Uterus (tissue), 3 donors: ENCODE measurements at regions not wholly inside any gene's neighbourhood (a gene's known extent, or its start where the extent isn't known, plus 50 kb on each side); places are given as distances from the start of the nearest gene placed in this dataset.

ENCODE experiments used
- DNase-seq, 2 donors: peaks; one replicate each; pipeline ENCODE4 v3.0.0-alpha.2; 2019 to 2020
- H3K27ac ChIP-seq, 2 donors: fragments of 200-600 bp; sonication (generic); 1 replicate in 1 of 2; 2 replicates in 1 of 2; pipeline ENCODE4 v1.5.1; 2016 to 2018
- H3K27me3 ChIP-seq, 2 donors: fragments of 200-600 bp; sonication (generic); one replicate each; pipeline ENCODE4 v1.5.1; 2018 to 2019; ENCODE audit warnings: control low read depth in 1 of 2
- H3K36me3 ChIP-seq, 2 donors: fragments of 200-600 bp; sonication (generic); one replicate each; pipeline ENCODE4 v1.5.1; 2019; ENCODE audit warnings: control low read depth in 1 of 2
- H3K4me1 ChIP-seq, 2 donors: fragments of 200-600 bp; sonication (generic); one replicate each; pipeline ENCODE4 v1.5.1; 2018 to 2019; ENCODE audit warnings: control low read depth in 1 of 2
- H3K4me3 ChIP-seq, 2 donors: fragments of 200-600 bp; sonication (generic); 1 replicate in 1 of 2; 2 replicates in 1 of 2; pipeline ENCODE4 v1.5.1; 2018 to 2019; ENCODE audit warnings: mild to moderate bottlenecking in 1 of 2
- H3K9me3 ChIP-seq, 2 donors: fragments of 200-600 bp; sonication (generic); one replicate each; pipeline ENCODE4 v1.5.1; 2019; ENCODE audit warnings: control low read depth in 1 of 2
- POLR2A ChIP-seq, 2 donors: fragments of 450-650 bp; IDR thresholded peaks; one replicate each; pipeline ENCODE4 v1.6.1; 2016; ENCODE audit warnings: antibody characterized with exemption in 2 of 2, mild to moderate bottlenecking in 1 of 2, moderate library complexity in 1 of 2
- intact Hi-C: fragments of 100-400 bp; cut with DNase I; formaldehyde crosslinking; loops from one replicate; pipeline ENCODE4 v1.15.1; 2023; ENCODE audit warnings: low total_unique reads
- TF ChIP-seq, protein P1 (sequence below), 4 experiments: fragments of 200-600 bp in 2 of 4; fragments of 450-650 bp in 2 of 4; sonication (generic) in 2 of 4; IDR thresholded peaks; one replicate each; pipeline ENCODE4 v1.5.1; 2016 to 2019; ENCODE audit warnings: antibody characterized with exemption in 4 of 4, mild to moderate bottlenecking in 2 of 4, moderate library complexity in 1 of 4
- donor health status: DM: yes; HTN: yes; CAD: no.

DNA sequence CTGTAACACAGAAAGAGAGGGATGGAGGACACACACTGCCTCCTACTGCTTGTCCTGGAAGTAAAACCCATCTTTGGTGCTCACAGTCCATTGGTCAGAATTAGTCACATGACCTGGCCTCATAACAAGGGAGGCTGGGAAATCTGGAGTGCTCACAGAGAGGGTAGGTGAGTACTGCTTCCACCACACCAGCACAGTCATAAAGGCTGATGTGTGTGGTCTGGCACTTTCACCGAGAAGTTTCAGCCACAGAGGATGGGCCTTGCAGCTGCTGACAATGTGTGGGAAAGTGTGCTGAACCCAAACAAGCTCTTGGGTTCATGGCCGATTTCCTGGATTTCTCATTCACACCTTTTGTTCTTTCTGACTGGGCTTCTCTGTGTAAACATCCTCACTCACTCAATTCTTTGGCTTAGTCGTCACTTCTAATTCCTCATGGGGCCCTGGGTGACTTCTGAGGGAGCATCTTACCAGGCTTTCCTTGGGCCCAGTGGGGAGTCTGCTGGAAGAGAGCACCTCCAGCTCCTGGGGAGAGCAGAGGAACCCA lies 100.7 kb downstream of the ASB7 start:
- H3K27me3 ChIP-seq, result no peaks in the 10 kb centered on the region
- TF ChIP-seq, protein P1, sequence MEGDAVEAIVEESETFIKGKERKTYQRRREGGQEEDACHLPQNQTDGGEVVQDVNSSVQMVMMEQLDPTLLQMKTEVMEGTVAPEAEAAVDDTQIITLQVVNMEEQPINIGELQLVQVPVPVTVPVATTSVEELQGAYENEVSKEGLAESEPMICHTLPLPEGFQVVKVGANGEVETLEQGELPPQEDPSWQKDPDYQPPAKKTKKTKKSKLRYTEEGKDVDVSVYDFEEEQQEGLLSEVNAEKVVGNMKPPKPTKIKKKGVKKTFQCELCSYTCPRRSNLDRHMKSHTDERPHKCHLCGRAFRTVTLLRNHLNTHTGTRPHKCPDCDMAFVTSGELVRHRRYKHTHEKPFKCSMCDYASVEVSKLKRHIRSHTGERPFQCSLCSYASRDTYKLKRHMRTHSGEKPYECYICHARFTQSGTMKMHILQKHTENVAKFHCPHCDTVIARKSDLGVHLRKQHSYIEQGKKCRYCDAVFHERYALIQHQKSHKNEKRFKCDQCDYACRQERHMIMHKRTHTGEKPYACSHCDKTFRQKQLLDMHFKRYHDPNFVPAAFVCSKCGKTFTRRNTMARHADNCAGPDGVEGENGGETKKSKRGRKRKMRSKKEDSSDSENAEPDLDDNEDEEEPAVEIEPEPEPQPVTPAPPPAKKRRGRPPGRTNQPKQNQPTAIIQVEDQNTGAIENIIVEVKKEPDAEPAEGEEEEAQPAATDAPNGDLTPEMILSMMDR (IDR thresholded peaks at IDR 0.05), result no peak
- no peak for TF ChIP-seq POLR2A (IDR thresholded peaks at IDR 0.05)
- intact Hi-C loops, result no loop called here

DNA sequence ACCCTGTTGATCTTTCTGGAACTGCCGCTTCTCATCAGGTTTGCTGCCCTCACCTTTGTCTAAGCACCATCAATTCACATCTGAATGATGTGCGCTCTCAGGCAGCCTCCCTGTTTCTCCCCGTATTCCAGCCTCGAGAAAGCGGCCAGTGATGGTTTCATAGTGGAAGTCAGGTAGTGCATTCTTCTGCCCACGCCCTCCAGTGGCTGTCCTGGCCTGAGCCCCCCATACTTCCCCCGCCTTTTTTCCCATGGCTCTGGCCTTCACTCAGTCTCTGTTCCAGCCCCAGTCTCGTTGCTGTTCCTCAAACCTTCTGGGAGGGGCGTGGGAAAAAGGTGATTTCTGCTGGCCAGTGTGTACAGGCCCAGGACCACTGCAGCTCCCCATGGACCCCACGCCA lies 101.3 kb downstream of the ASB7 start:
- no peak overlapping the region for H3K4me3 ChIP-seq
- intact Hi-C loops, result no loop called here
- H3K27ac ChIP-seq, result no peak overlapping the region
- no peaks in the 10 kb centered on the region for H3K4me1 ChIP-seq
- H3K9me3 ChIP-seq, result no peaks in the 10 kb centered on the region
- no peak for TF ChIP-seq POLR2A (IDR thresholded peaks at IDR 0.05)
- TF ChIP-seq, protein P1 (IDR thresholded peaks at IDR 0.05), result no peak
- H3K36me3 ChIP-seq, result no peaks in the 10 kb centered on the region
- H3K27me3 ChIP-seq, result no peaks in the 10 kb centered on the region
- DNase-seq, result peak in 1 of 2 donors; percentile 7

More for the DNA sequence above, 100.7 kb downstream of the ASB7 start:
- H3K4me1 ChIP-seq, result no peaks in the 10 kb centered on the region
- H3K27ac ChIP-seq, result no peak overlapping the region
- no peaks in the 10 kb centered on the region for H3K9me3 ChIP-seq
- H3K36me3 ChIP-seq, result no peaks in the 10 kb centered on the region
- peak in 1 of 2 donors; percentile 8 for DNase-seq
- no peak overlapping the region for H3K4me3 ChIP-seq

DNA sequence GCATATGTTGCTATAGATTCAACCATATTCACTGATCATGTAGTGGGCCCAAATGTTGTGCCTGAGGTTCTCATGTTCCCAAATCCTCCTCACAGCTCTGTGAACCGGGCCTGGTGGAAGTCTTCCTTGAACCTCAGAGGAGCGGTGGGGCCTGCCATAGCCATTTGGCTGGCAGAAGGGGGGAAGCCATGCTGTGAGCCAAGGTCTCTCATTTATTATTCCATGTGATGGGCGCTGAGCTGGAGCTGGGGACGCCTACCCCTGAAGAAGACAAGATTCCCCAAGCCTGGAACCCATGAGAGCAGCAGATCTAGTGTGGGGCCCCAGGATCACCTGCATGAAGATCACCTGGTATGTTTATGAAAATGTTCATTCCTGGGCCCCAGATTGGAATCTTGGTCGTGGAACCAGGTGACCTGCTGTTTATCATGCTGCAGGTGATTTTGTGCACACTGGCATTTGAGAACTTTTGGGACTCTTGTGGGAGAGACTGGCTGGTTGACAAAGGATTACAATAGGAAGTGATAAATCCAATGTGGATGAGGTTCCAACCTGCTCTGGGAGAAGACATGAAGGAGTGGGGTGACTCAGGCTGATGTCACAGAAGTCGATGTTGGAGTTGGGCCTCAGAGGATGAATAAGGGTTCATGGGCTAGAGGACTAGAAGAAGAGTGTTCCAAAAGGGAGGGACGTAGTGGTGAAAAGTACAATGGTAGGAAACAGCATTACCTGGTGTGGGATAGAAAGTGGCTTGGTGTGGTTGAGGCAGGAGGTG lies 102.1 kb downstream of the ASB7 start:
- peak in 1 of 2 donors; percentile 3 for DNase-seq
- intact Hi-C loops, result no loop called here
- TF ChIP-seq, protein P1 (IDR thresholded peaks at IDR 0.05), result no peak
- TF ChIP-seq POLR2A (IDR thresholded peaks at IDR 0.05), result no peak
- Histone ChIP-seq H3K9me3 (no peaks in the 10 kb centered on the region), H3K27me3 (no peaks in the 10 kb centered on the region), H3K4me1 (no peaks in the 10 kb centered on the region), H3K27ac (no peak overlapping the region), H3K36me3 (no peaks in the 10 kb centered on the region), H3K4me3 (no peak overlapping the region)

DNA sequence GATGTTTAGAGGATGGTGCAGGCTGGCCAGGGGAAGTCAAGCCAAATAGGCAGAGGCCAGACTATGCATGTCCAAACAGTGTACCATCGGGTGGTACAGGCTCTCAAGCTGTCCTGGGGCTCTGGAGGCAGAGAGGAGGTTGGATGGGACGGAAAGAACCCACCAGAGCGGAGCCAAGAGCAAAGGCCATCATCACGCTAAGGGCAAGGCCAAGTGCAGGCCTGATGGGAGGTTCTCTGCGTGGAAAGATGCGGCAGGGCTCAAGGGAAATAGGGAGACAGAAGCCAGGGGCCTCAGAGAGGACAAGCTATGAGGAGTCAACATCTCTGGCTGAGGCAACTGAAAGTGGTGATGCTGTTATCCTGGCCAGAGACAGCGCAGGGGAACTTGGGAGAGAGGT lies 102.7 kb downstream of the ASB7 start:
- no peaks in the 10 kb centered on the region for H3K36me3 ChIP-seq
- no peak overlapping the region for H3K27ac ChIP-seq
- TF ChIP-seq, protein P1 (IDR thresholded peaks at IDR 0.05), result no peak
- no peak for TF ChIP-seq POLR2A (IDR thresholded peaks at IDR 0.05)
- DNase-seq, result peak in 1 of 2 donors; percentile 11
- intact Hi-C loops, result no loop called here
- H3K4me1 ChIP-seq, result no peaks in the 10 kb centered on the region
- H3K27me3 ChIP-seq, result no peaks in the 10 kb centered on the region
- H3K4me3 ChIP-seq, result no peak overlapping the region
- no peaks in the 10 kb centered on the region for H3K9me3 ChIP-seq

DNA sequence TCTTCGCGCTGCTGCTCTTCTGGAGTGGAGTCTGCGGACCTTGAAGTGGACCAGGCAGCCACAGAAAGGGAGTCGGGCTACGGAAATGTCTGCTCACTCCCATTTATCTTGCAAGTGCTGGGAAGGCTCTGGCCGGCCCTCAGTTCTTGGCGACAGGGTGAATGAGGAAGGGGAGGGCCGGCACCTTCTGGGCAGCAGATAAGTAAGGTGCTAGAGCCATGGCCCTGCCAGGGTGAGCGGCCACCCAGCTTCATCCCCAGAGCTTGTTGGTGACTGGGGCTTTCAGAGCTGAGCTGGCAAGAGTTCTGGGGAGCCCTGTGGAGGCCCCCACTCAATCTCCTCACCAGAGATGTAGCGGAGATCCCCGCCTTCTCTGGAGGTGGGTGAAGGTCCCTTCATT lies 103.5 kb downstream of the ASB7 start:
- intact Hi-C loops, result no loop called here
- no peak for DNase-seq

More for the DNA sequence above, 103.5 kb downstream of the ASB7 start:
- no peaks in the 10 kb centered on the region for H3K4me1 ChIP-seq
- H3K27me3 ChIP-seq, result no peaks in the 10 kb centered on the region
- no peak overlapping the region for H3K27ac ChIP-seq
- H3K4me3 ChIP-seq, result no peak overlapping the region
- TF ChIP-seq POLR2A (IDR thresholded peaks at IDR 0.05), result no peak
- TF ChIP-seq, protein P1 (IDR thresholded peaks at IDR 0.05), result no peak
- no peaks in the 10 kb centered on the region for H3K36me3 ChIP-seq
- H3K9me3 ChIP-seq, result no peaks in the 10 kb centered on the region
